CD4-positive, alpha-beta T cell treated with Interleukin-2 at 100 ng/mL for 4 hours (primary cell): ENCODE measurements at regions not wholly inside any gene's neighbourhood (a gene's known extent, or its start where the extent isn't known, plus 50 kb on each side); places are given as distances from the start of the nearest gene placed in this dataset.

Experiments
- DNase-seq: peaks from one replicate; pipeline ENCODE4 v3.0.0-alpha.2; 2020; ENCODE audit warnings: low spot score

DNA sequence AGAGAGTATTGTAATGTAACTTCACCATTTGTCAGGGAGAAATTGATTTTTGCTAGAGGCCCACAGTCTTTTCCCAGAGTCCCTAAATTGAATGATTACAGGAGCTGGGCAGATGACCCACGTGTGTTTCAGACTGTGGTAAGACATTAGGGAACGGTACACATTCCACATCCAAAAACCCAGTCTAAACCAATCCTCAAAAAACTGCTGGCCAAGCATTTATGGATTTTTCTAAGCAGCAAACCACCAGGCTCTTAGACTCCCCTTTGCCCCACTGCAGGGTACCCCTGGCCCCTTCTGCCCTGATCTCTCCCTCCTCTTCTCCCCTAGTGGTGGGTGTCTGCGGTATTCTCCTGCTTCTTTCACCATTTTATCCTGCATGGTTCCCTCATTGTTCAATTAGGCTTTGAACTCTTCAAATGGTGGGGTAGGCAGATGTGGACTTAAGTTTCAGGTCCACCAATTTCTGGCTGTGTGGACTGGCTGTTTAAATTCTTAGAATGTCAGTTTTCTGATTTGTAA lies 135.5 kb upstream of the SORCS3 start:
- DNase-seq = no peak

DNA sequence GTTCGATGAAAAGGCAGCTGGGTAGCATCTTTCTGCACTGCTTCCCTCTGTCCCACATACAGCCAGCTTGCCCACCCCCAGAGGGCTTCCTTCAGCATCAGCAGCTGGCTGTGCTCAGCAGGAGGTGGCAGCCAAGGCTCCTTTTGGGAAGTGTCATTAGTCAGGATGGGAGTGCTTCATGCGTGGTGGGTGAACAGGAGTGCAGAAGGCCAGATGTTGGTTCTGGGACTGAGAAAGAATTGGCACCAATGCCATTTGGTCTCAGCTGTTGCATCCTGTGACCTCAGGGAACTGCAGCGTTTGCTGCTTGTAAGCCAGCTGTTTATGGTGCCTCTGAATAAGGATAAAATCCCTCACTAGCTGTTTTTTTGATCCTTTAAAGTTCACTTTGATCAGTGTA lies 131.1 kb upstream of the SORCS3 start:
- DNase-seq = no peak

DNA sequence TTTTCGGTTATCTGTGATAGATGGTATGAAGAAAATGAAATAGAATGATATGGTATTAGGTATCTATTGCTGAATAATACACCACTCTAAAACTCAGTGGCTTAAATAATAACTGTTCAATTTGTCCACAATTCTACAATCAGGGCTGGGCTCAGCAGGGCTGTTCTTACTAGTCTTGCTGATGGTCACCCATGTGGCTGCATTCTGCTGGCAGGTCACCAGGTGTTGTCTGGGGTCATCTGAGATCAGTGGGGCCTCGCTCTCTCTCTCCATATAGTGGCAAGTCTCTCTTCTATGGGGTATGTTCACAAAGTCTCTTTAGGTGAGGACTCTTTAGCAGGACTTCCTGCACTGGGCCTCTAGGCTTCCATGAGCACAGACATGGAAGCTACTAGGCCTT lies 130.4 kb upstream of the SORCS3 start:
- no peak for DNase-seq

DNA sequence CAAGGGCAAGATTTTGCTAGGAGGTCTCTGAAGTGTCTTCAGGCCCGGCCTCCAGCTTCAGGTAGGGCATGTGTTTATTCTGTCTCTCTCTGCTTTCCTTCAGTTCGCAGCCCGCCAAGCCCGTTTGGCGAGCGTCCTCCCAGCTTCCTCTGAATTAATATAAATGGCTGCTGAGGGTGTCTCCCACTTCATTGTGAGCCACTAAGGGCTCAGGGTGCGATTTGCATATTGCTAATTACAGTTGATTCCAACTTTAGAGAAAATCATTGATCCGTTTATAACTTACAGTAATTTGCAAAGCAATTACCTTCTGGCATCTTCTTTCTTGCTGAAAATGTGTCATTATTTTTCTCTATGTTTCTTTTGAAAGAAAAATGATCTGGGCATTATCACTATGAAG lies 128.3 kb upstream of the SORCS3 start:
- DNase-seq = no peak

DNA sequence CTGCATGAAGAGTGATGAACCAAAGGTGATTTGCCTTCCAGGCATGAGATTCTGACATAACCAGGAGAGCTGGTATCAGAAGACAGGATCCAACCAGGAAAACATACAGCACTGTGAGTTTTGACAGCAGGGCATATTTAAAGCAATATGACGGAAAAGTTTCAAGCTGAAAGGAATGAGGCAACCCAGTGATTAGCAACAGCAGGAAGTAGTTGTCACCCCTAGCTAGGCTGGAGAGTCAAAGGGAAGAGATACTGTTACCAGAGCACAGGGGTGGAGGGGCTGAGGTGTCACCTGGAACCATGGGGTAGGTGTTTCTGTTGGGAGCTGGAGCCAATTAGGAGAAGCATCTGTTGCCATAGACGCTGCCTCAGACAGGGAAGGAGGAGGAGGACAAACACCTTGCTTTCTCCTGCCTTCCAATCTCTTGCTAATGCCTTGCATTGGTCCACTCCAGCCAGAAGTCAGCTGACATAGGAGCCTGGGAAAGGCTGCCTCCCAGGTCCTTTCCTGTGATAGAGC lies 125.4 kb upstream of the SORCS3 start:
- DNase-seq = no peak

DNA sequence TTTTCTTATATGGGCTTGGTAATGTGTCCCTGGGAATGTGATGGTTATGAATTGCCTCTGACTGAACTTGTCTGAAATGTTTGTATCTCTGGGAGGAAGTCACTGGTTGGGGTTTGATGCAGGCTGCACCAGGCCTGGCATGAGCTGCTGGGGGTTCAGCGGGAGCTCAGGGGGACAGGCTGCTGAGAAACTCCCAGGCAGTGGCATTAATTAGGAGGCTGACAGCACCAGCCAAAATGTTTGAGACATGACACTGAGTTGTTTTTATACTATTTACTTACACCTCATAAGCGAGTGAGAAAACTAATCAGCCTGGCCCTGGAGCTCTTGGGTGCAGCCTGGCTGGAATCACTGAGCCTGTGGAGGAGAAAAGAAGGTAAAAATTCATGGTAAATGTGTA lies 124.1 kb upstream of the SORCS3 start:
- no peak for DNase-seq

DNA sequence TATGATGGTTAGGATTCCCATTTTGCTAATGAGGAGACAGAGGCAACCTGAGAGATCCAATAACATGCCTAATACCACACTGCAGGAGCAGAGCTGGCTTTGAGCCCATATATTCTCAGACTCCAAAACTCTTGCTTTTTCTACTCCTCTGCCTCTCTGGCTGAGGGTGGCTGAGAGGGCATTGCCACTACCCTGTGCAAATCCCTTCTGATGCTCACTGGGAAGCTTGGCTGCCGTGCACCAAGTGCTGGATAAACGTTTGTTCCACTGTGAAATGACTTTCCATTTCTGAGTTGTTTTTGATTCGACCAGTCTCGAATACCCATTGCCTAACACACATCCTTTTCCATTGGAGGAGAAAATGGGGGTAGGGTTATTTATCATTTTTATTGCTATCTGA lies 123.1 kb upstream of the SORCS3 start:
- DNase-seq = no peak

DNA sequence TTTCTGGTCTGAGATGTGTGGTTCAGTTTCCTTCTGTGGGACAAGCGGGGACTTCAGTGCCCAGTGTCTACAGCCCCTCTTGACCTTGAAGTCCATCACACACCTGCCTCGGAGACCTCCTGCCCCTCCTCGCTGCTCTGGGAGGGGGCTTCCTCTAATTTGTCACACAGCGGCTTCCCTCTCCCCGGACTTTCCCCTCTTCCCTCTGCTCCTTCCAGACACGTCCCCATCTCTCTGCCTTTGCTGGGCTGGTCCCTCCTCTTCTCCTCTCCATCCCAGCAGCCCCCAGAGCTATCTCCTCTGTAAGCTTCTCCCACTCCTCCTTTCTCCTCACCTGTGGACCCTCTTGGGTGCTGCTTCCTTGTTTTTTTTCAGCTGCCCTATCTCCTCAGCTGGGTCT lies 122.2 kb upstream of the SORCS3 start:
- no peak for DNase-seq

DNA sequence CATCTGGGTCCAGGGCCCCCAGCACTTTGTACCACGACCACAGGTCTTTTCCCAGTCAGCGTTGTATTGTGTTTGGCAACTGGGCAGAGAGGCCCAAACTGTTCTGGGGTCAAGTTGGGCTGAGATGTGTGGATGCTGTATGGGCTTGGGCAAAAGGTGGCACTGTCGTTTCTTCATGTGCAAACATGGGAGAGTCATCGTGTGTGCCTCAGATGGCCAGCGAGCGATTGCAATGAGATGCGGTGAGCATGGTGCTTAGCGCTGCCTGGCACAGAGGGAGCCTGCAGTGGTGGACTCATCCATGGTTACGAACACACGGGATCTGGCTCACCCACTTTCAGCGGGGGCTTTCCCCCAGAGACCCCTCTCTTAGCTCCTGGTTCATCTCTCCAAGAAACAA lies 120.4 kb upstream of the SORCS3 start:
- DNase-seq = no peak

DNA sequence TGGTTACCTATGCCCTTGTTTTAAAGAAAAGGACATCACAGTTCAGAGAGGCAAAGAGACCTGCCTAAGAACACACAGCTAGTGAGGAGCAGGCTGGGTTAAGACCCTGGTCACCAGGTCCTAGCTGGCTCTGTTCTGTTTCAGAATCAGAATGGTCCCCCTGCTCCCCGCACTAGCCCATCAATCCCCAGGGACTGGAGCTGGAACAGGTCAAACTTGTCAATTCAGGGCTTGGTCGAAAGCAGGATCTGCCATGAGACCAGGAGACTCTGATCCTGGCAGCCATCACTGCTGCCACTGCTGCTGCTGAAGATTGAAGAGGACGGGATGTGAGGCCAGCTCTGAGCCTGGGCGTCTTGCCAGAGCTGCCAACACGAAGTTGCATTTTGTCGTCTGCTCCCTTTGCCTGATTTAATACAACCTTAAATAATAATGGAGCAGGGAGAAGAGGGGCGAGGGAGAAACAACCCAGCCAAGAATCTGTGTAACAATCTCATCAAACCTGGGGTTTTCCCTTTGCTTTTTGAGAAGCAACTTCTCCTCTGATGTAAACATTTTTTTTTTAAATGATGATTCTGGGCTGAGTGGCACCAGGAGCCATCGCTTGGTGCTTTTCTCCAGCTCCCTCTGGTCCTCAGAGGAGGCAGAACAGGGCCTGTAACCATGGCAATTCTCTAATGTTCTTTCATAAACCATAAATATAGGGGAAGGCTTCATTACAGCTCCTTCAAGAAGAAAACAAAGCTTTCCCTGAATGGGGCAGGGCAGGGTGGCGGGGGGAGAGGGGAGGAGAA lies 119.0 kb upstream of the SORCS3 start:
- DNase-seq = no peak

DNA sequence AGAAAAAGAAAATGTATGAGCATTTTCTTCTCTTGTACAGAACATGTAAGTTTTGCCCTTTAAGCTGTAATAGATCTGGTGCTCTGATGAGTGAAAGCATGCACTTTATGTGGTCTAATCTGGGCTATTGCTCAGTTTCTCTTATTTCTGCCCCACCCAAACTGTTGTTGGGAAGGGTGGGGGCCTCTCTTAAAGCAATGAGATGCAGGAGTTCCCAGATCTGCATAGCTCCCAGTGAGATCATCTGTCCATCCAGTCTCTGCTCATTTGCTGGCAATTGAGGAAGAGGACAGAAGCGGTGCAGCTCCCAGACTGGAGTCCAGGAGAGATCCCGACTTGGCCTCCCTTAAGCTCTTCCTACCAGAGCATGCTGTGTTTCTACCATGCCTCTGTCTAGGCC lies 114.9 kb upstream of the SORCS3 start:
- DNase-seq = no peak

DNA sequence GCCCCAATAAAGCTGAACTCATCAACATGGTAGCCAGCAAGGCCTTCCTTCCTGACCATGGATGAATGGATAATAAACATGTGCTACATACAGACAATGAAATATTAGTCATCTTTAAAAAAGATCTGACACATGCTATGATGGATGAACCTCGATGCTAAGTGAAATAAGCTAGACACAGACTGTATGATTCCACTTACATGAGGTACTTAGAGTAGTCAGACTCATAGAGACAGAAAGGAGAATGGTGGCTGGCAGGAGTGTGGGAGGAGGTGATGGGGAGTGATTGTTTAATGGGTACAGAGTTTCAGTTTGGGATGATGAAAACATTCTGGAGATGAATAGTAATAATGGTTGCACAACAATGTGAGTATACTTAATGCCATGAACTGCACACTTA lies 114.1 kb upstream of the SORCS3 start:
- no peak for DNase-seq

DNA sequence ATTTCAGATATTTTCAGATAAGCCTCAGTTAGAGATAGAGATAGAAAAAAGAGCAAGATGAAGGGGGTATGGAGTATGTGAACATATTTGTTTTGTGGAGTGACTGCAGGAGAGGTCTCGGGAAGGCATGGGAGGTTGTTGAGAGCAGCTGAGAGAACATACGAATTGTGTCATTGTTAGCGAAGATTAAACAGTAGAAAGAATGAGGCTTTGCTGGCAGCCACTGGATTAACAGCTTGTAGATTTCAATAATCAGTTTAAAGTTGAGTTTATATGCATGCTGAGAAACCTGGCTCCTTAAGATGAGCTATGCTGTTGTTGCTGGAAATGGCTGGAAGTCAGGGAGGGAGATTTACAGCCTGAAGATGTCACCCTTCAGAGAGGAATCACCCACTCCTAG lies 100.9 kb upstream of the SORCS3 start:
- DNase-seq = no peak

DNA sequence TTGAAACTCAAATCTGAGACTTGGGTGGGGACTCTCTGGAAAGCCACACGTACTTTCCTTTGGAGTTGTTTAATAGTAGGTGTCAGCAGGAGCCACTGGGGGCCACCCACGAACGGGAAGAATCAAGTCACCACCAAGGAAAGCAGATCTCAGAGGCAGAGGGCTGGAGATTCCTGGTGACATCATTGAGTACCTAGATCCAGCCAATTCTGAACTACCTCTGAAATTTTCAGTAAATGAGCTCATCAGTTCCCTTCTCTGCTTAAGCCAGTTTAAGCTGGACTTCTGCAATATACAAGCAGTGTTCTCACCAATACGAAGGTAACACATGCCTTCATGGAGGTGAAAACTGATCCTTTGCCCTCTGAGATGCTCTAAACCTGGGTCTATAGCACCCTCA lies 99.3 kb upstream of the SORCS3 start:
- DNase-seq = no peak

DNA sequence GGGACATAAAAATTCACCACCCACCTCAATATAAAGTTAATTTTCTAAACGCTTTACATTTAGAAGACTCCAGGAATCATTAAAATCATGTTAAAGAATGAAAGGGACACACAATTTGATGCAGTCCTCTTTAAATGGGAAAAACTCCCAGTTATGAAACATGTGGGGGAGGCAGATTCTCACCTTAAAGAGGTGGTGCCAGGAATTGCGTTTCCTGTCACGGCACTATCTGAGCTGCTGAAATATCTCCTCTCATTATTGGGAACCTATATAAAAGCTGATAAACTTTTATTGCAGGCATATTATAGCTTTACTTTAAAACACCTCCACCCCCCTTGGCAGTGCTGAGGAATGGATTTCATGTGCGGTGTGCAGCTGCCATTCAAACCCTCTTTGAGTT lies 94.8 kb upstream of the SORCS3 start:
- DNase-seq = no peak

DNA sequence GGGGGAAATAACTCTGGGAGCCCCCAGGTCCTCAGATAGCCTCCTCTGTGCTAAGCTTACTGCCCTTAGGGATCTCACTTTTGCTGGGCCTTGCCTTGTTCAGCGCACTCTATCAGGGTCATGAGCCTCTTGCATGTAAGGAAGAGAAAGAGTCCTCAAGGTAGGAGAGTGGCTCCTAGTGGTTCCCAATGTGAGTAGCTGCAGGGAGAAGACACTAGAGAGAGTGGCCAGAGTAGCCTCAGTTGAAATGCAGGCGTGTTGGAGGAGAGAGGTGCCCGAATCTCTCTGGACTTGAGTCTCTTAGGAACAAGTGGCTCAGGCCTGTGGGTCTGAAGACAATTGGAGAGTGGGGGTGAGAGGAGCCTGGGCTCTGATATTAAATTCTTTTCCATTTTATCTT lies 94.3 kb upstream of the SORCS3 start:
- DNase-seq = no peak

DNA sequence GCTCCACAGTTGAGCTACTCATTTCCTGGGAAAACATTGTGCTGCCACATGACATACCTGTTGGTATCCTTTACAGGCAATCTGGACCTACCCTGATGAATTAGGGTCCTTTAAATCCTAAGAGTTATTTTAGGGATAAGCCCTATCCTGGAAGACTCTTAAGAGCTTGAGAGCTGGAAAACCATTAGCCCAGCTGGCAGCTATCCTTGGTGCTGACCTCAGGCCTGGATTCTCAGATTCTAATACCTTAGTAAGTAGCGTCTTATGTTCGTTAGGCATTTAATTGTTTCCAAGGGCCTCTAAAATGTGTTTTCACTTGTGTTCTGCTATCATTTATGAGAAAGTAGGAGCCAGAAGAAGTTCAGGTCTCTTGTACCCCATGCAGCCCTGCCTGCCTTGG lies 93.0 kb upstream of the SORCS3 start:
- no peak for DNase-seq

DNA sequence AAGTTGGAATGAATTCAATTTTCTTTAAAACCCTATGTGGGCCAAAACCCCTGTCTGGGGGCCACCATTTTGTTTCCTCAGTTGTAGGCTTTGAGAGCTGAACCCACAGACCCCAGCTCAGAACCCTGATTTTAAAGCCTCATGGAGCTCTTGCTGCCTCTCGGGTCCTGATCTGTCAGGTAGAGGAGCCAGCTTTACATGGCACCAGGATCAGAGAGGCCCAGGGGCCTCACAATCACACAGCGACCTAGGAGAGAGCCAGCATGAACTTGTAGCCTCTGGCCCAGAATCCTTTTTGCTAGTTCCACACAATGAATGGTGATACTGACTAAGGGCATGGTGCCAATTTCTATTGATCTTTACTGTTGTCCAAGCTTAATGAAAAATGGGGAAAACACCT lies 84.3 kb upstream of the SORCS3 start:
- no peak for DNase-seq

DNA sequence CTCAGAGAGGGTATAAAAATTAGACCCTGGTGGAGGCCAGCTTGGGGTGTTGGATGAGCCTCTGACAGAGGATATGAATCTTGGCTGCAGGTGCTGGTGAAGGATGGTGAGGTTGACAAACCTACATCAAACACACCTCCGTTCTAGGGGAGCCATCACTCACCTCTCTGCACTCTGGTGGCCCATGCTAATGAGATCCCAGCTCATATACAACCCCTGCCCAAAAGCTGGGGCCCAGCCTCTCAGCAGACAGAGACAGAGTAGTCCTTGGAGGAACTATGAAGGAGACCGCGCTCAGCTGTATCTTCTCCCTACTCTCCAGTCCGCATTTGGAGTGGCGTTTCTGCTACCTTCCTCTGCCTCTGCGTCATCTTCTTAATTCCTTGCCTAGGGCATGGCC lies 83.1 kb upstream of the SORCS3 start:
- no peak for DNase-seq

DNA sequence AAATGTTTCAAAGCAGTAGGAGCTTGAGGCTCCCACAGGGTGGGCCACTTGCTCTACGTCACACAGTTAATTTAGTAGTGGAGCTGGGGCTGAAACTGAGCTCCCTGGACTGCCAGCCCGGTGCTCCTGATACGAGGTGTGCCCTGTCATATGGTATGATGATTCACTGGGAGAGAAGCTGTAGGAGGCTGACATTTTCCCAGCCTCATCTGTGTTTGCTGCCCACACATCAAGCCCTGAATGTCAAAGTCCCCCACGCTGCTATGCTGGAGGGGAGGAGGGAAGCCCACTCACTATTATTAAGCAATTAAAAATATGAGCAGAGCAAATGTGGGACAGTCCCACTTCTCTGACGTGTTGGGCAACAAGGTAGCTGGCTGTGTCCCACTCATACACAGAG lies 81.2 kb upstream of the SORCS3 start:
- no peak for DNase-seq

DNA sequence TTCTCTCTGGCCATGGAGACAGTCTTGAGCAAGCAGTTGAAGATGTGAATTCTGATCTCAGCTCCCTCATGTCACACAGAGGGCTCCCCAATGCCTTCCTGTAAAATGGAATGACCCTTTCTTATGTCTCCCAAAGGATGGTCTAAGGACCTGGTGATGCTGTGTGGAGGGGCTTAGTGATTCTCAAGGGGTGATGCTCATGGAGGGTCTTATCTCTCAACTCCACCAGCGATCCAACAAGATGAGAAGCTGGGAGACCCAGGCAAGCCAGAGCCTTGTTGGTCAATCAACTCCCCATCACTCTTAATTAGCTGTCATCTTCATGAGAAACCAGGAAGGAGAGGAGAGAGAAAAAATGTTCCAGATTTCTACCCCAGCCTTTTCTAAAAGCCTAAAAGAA lies 78.0 kb upstream of the SORCS3 start:
- DNase-seq = no peak

DNA sequence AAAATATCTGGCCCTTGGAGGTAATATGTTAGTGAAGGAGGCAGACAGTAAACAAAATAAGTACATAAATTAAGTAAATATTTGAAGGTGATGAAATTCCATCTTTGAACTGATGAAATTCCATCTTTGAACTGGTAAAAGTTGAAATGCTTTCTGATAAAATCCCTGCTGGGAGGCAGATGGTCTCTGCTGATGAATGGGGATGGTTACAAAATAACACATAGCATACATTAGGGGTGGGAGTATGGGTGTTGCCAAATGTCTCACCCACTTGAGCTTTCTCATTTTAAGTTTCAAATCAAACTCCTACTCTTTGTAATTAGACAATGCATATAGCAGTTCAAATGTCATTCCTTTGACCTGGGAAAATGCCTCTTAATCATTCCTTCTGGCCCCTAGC lies 77.5 kb upstream of the SORCS3 start:
- no peak for DNase-seq

DNA sequence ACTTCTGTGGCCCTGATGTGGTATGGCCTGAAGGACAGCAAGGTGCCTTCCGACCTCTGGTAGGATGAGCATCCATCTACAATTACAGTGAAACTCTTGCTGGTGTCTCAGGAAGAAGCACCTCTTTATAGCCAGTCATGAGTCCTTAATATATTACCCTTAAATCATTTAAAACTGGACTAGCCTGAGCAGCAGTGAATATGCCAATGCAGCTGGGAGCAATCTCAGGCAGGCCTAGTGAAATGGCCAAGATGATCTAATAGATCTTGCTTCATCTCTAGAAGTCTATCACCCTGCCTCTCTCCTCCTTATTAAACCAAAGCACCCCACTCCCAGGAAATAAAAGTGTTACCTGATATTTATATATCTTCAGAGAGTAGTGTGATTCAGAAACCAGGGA lies 66.7 kb upstream of the SORCS3 start:
- no peak for DNase-seq

DNA sequence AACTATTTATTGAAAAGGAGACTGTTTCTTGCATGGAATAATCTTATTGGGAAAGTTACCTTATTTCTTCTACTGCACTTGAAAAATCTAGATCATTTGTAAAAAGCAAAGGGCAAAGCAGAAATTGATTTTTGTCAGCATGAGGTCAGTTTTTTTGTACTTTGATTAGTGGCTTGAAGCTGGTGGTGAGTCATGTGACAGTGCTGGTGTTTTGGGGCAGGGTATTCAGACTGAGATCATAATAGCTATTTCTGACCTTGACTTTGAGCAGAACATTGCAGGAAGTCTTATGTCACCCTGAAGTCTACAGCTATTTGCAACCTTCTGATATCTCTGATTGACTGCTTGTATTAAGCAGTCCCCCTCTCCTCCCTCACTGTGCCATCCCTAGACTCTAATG lies 66.3 kb upstream of the SORCS3 start:
- DNase-seq = no peak
